NOMO-1 treated with DMSO at 0.1 percent for 48 hours (cell line): ENCODE measurements at regions not wholly inside any gene's neighbourhood (a gene's known extent, or its start where the extent isn't known, plus 50 kb on each side); places are given as distances from the start of the nearest gene placed in this dataset.

Experiments used
- DNase-seq: peaks from one replicate; lab custom pipeline; 2025; ENCODE audit not compliant: unreplicated experiment; lab: John Stamatoyannopoulos, UW

GRCh38 chr2:21920721-21921120 lies 797.0 kb downstream of the TDRD15 start:
- no peak for DNase-seq

- DNase-seq = peak; percentile 70
Observed at GRCh38 chr2:21924640-21925285, 801.0 kb downstream of the TDRD15 start.

- DNase-seq = no peak
Observed at GRCh38 chr2:21928292-21928691, 804.5 kb downstream of the TDRD15 start.

GRCh38 chr2:21930226-21930625 lies 806.5 kb downstream of the TDRD15 start:
- no peak for DNase-seq

- no peak for DNase-seq
Observed at GRCh38 chr2:21939967-21940366, 816.2 kb downstream of the TDRD15 start.

- no peak for DNase-seq
Observed at GRCh38 chr2:21944536-21944935, 820.8 kb downstream of the TDRD15 start.

- DNase-seq = no peak
Observed at GRCh38 chr2:21945658-21946057, 821.9 kb downstream of the TDRD15 start.

GRCh38 chr2:21947046-21947445 lies 823.3 kb downstream of the TDRD15 start:
- no peak for DNase-seq

- no peak for DNase-seq
Observed at GRCh38 chr2:21966139-21966538, 842.4 kb downstream of the TDRD15 start.

GRCh38 chr2:21970971-21971370 lies 847.2 kb downstream of the TDRD15 start:
- no peak for DNase-seq

GRCh38 chr2:21972586-21972985 lies 848.8 kb downstream of the TDRD15 start:
- DNase-seq = no peak

- DNase-seq = no peak
Observed at GRCh38 chr2:21981127-21981526, 857.4 kb downstream of the TDRD15 start.

GRCh38 chr2:21993002-21993401 lies 869.2 kb downstream of the TDRD15 start:
- DNase-seq = no peak

- no peak for DNase-seq
Observed at GRCh38 chr2:21996339-21996738, 872.6 kb downstream of the TDRD15 start.

- no peak for DNase-seq
Observed at GRCh38 chr2:21999522-21999921, 875.8 kb downstream of the TDRD15 start.

- no peak for DNase-seq
Observed at GRCh38 chr2:22002066-22002465, 878.3 kb downstream of the TDRD15 start.

- no peak for DNase-seq
Observed at GRCh38 chr2:22003270-22003669, 879.5 kb downstream of the TDRD15 start.

GRCh38 chr2:22011048-22011447 lies 887.3 kb downstream of the TDRD15 start:
- DNase-seq = no peak

GRCh38 chr2:22020091-22020742 lies 896.4 kb downstream of the TDRD15 start:
- DNase-seq = no peak

GRCh38 chr2:22027345-22028005 lies 903.7 kb downstream of the TDRD15 start:
- no peak for DNase-seq

- DNase-seq = no peak
Observed at GRCh38 chr2:22035361-22035830, 911.6 kb downstream of the TDRD15 start.

- no peak for DNase-seq
Observed at GRCh38 chr2:22037274-22037673, 913.5 kb downstream of the TDRD15 start.
